ENCODE measurements at regions not wholly inside any gene's neighbourhood (a gene's known extent, or its start where the extent isn't known, plus 50 kb on each side); places are given as distances from the start of the nearest gene placed in this dataset.

GRCh38 chr3:152583963-152584362 is 251.0 kb upstream of the P2RY1 start:
- Histone ChIP-seq H3K4me1 (no peaks in the 10 kb centered on the region), H3K4me3 (no peak overlapping the region), H3K27ac (no peak overlapping the region), H3K27me3 (ENCODE audit: insufficient read depth in 3 of 3, low read length in 2 of 3) (no peaks in the 10 kb centered on the region), H3K36me3 (ENCODE audit: insufficient read depth in 1 of 2, low read depth in 1 of 2) (no peaks in the 10 kb centered on the region), H3K9me3 (no peaks in the 10 kb centered on the region)
- DNase-seq (no peak), ATAC-seq (no peak)
- intact Hi-C loops (cut with DNase I): no loop called here
- TF ChIP-seq, protein P1, sequence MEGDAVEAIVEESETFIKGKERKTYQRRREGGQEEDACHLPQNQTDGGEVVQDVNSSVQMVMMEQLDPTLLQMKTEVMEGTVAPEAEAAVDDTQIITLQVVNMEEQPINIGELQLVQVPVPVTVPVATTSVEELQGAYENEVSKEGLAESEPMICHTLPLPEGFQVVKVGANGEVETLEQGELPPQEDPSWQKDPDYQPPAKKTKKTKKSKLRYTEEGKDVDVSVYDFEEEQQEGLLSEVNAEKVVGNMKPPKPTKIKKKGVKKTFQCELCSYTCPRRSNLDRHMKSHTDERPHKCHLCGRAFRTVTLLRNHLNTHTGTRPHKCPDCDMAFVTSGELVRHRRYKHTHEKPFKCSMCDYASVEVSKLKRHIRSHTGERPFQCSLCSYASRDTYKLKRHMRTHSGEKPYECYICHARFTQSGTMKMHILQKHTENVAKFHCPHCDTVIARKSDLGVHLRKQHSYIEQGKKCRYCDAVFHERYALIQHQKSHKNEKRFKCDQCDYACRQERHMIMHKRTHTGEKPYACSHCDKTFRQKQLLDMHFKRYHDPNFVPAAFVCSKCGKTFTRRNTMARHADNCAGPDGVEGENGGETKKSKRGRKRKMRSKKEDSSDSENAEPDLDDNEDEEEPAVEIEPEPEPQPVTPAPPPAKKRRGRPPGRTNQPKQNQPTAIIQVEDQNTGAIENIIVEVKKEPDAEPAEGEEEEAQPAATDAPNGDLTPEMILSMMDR (IDR thresholded peaks at IDR 0.05): no peak
- 29 to 46% (median 34%) methylated on average over 1 of the region's 1 CpG for WGBS, 3 donors

- WGBS, 3 donors: 91 to 97% (median 91%) methylated on average over 4 of the region's 4 CpGs
- H3K36me3 ChIP-seq (ENCODE audit: insufficient read depth in 1 of 2, low read depth in 1 of 2): no peaks in the 10 kb centered on the region
- no peak overlapping the region for H3K27ac ChIP-seq
- DNase-seq: no peak
- no peak for ATAC-seq
- no peaks in the 10 kb centered on the region for H3K4me1 ChIP-seq
- intact Hi-C loops (cut with DNase I): no loop called here
- H3K9me3 ChIP-seq: no peaks in the 10 kb centered on the region
- H3K27me3 ChIP-seq (ENCODE audit: insufficient read depth in 3 of 3, low read length in 2 of 3): no peaks in the 10 kb centered on the region
- TF ChIP-seq, protein P1 (IDR thresholded peaks at IDR 0.05): no peak
- no peak overlapping the region for H3K4me3 ChIP-seq
Observed at GRCh38 chr3:152586974-152587373, 248.0 kb upstream of the P2RY1 start.

- TF ChIP-seq, protein P1 (IDR thresholded peaks at IDR 0.05): no peak
- Histone ChIP-seq H3K36me3 (ENCODE audit: insufficient read depth in 1 of 2, low read depth in 1 of 2) (no peaks in the 10 kb centered on the region), H3K9me3 (no peaks in the 10 kb centered on the region), H3K4me1 (no peaks in the 10 kb centered on the region), H3K27me3 (ENCODE audit: insufficient read depth in 3 of 3, low read length in 2 of 3) (no peaks in the 10 kb centered on the region), H3K27ac (no peak overlapping the region), H3K4me3 (no peak overlapping the region)
- ATAC-seq: no peak
- WGBS, 3 donors: 82 to 89% (median 84%) methylated on average over 1 of the region's 1 CpG
- intact Hi-C loops (cut with DNase I): no loop called here
- DNase-seq: no peak
Observed at GRCh38 chr3:152587861-152588260, 247.1 kb upstream of the P2RY1 start.

GRCh38 chr3:152589644-152590043 is 245.3 kb upstream of the P2RY1 start:
- TF ChIP-seq, protein P1 (IDR thresholded peaks at IDR 0.05): no peak
- WGBS, 3 donors: 59 to 64% (median 64%) methylated on average over 2 of the region's 2 CpGs
- no peak overlapping the region for H3K27ac ChIP-seq
- H3K4me3 ChIP-seq: no peak overlapping the region
- no peaks in the 10 kb centered on the region for H3K9me3 ChIP-seq
- no peaks in the 10 kb centered on the region for H3K4me1 ChIP-seq
- DNase-seq (no peak), ATAC-seq (no peak)
- no peaks in the 10 kb centered on the region for H3K36me3 ChIP-seq (ENCODE audit: insufficient read depth in 1 of 2, low read depth in 1 of 2)
- no peaks in the 10 kb centered on the region for H3K27me3 ChIP-seq (ENCODE audit: insufficient read depth in 3 of 3, low read length in 2 of 3)
- intact Hi-C loops (cut with DNase I): no loop called here

DNA sequence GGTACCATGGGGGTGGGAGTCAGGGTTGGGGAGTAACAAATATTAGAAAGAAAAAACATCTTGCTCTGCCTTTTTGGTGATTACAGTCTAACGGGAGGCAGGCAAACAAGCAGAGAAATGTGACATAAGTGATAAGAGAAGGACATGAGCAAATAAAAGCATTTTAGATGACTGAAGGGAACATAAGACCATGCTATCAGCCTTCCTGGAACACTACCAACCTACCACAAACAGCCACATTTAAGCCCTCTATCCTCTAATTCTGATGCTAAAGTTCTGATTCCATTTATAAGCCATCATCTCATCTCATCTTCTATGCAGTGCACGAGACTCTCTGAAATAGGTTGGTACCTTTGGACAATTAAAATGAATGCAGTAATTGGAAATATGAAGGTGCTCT is 243.4 kb upstream of the P2RY1 start:
- intact Hi-C loops (cut with DNase I): no loop called here
- 52 to 81% (median 80%) methylated on average over 2 of the region's 2 CpGs for WGBS, 3 donors
- no peaks in the 10 kb centered on the region for H3K4me1 ChIP-seq
- DNase-seq (no peak), ATAC-seq (no peak)
- H3K27me3 ChIP-seq (ENCODE audit: insufficient read depth in 3 of 3, low read length in 2 of 3): no peaks in the 10 kb centered on the region
- TF ChIP-seq, protein P1 (IDR thresholded peaks at IDR 0.05): no peak
- H3K4me3 ChIP-seq: no peak overlapping the region
- no peak overlapping the region for H3K27ac ChIP-seq
- H3K36me3 ChIP-seq (ENCODE audit: insufficient read depth in 1 of 2, low read depth in 1 of 2): no peaks in the 10 kb centered on the region
- H3K9me3 ChIP-seq: no peaks in the 10 kb centered on the region

All from psoas muscle (tissue), 7 donors.